ENCODE measurements at regions not wholly inside any gene's neighbourhood (a gene's known extent, or its start where the extent isn't known, plus 50 kb on each side); places are given as distances from the start of the nearest gene placed in this dataset.
A peak's percentile ranks its signal among the peaks of the same experiment; 100 is the strongest.

DNA sequence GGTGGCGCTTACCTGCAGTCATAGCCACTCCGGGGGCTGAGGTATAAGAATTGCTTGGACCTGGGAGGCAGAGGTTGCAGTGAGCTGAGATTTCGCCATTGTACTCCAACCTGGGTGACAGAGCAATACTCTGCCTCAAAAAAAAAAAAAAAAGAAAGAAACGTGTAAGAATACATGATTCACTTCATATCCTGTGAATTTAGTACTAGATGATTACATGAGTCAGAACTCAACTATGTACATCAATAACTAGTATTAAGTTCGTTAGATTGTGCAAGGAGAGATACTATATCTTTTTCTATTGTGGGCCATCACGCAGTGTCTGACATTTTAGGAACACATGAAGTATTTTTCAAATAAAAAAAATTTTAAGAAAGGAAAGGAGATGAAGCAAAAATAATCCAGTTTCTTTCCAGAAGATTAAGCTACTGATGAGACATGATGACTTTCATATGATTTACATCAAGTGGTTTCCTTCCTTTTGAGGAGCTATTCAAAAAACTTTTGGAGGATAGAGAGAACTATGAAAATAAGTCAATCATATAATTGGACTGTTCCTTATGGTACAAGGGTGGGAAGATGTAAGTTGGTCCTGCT, 64.7 kb upstream of the EXOC1L start:
- DNase-seq, result no peak

DNA sequence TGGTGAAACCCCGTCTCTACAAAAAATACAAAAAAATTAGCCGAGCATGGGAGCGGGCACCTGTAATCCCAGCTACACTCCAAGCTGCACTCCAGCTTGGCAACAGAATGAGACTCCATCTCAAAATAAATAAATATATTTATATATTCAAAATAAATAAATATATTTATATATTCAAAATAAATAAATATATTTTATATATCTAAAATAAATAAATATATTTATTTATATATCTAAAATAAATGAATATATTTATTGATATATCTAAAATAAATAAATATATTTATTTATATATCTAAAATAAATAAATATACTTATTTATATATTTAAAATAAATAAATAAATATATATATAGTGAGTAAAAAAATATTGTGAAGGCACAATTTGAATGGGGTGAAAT, 63.4 kb upstream of the EXOC1L start:
- no peak for DNase-seq

DNA sequence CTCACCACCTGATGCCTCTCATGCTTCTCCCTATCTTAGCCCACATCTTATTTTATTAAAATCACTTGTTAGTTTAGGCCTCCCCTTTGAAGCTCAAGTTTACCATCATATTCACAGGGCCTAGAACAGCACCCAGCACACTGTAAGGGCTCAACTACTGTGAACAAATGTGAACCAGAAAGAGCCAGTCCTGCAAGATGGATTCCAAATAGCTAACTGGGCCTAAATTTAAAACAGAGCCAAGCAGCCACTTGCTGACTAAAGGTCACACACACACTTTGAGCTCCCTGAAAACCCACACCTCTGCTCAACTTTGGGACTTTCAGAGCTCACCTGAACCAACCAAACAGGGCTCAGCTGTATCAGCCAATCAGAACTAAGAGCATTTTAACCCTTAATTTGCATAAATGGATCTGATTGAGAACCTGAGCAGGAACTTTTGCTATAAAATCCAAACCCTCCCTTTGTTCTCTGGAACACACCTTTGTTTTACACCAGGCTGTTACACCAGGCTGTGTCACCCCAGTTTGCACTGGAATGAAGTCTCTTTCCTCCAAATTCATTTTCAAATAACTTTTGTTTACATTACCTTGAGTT, 62.1 kb upstream of the EXOC1L start:
- no peak for DNase-seq

DNA sequence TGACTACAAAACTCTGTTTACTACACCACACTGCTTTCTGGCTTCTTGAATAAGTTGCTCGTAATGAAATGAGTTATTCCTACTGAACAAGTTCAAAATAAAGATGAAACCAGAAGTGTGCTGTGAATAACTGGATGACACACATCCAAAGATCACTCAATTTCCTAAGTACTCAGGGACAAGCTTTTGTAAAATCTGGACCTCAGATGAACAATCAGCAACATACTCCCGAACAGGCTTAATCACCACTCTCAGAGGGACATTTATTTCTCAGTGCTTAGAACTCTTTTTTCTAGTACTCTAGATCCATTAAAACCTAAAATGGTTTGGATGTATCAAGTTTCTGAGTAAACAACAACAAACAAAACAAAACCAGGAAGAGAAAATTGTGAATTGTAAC, 61.5 kb upstream of the EXOC1L start:
- DNase-seq, result no peak

DNA sequence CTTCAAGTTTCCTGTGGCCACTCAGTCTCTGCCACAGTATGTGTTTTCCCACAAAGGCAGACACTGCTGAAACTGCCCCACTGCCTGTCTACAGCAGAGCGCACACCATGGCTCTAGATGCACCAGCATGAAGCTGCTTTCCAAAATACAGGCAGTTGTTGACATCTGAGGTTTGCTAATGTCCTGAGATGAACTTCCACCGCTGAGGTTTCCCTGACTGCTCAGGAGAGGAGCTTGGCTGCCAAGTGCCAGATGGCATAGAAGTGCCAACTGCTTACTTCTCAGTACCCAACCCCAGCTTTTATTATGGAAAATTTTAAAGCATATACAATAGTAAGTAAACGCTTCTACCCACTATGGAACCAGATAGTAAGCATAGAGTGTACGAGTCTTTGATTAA, 61.0 kb upstream of the EXOC1L start:
- no peak for DNase-seq

DNA sequence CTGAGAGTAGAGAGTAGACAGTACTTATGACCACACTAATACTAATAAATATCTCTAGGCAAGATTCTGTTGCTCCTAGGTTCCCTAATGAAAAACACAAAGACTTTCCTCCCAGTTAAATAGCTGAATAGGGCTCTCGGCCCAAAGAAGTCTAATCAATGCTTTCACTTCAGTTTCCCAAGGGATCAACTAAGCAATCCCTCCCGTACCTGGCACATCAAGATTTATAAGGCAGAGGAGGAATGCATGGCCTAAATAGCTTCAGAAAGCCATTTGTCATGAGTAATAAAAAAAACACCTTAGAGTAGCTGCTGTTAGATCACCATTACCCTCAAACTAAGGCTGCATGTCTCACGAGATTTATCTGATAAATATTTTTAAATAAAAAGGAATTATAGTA, 56.8 kb upstream of the EXOC1L start:
- DNase-seq, result peak; percentile 12

DNA sequence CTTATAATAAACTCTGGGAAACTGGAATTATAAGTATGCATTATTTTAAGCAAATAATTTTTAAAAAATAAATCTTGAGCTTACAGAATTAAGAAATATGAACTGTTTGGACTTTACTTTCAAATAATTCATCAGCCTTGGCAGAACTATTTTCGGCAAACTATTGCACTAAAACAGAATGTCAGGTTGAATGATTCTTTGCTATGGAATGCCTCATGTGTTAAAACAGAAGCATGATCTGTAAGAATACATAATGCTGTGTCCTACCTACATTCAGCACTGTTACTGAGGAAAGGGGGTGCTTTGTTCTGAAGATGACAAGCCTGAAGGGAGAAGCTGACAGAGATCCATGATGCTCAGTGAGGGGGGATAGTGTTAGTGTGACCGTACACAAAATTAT, 55.6 kb upstream of the EXOC1L start:
- DNase-seq, result no peak

DNA sequence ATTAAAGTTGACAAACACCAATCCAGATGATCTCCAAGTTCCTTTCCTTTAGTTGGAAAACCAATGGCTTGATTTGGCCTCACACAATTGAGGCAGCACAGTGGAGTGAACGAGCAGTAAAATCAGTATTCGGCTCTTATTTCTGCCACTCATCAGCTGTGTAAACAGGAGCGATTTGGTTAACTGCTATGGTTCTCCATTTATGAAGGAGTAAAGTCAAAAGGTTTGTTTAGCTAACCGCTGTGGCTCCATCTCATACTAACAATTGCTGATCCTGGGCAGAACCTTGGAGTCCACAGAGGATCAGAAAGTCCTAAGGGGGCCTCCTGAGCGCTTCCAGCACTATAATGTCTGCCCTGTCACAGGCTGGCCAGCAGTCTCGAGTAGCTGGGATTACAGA, 54.5 kb upstream of the EXOC1L start:
- DNase-seq, result peak; percentile 62

DNA sequence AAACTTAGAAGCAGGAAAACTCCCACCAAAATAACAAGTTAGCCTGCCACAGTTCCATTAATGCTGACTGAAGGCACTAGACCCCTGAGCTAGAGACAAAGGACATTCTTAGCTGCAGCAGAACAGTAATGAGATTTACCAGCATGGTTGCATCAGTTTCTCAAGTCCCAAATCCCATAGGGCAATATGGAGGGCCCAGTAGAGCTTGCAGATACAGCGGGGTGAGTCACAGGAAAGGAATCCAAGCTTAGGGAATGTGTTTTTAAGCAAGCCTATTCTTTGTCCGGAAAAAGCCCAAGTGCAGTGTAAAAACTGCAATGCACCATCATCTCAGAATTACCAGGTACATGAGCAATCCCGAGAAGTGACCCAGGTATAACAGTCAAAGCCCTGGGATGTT, 51.3 kb upstream of the EXOC1L start:
- no peak for DNase-seq
